H1 (cell line): ENCODE measurements at regions not wholly inside any gene's neighbourhood (a gene's known extent, or its start where the extent isn't known, plus 50 kb on each side); places are given as distances from the start of the nearest gene placed in this dataset.

Experiments
- CTCF ChIA-PET: fragments of 300-600 bp; sonication (Branson Sonifier 250); formaldehyde crosslinking; loops from one replicate; lab custom pipeline; 2021; ENCODE audit not compliant: partially characterized antibody; lab: Charles Lee
- POLR2A ChIA-PET: fragments of 300-600 bp; sonication (Branson Sonifier 250); formaldehyde crosslinking; loops from one replicate; lab custom pipeline; 2021; ENCODE audit warnings: inconsistent platforms; ENCODE audit not compliant: partially characterized antibody; lab: Charles Lee
- DNase-seq, 2 experiments: peaks; one replicate each; pipeline versions ENCODE4 v3.0.0 to v3.0.0-alpha.2; 2010 to 2022; ENCODE audit warnings: low spot score in 2 of 2, low read depth in 1 of 2, mixed read lengths in 1 of 2
- FAIRE-seq: peaks from 2 replicates; lab custom pipeline; 2011; peaks lifted over from hg19 to GRCh38; lab: Jason Lieb, UNC
- H2AFZ ChIP-seq: 2 replicates; pipeline ENCODE4 v1.8.1; 2012; ENCODE audit warnings: low read length, inconsistent platforms
- H2AK5ac ChIP-seq: 2 replicates; pipeline ENCODE4 v1.6.1; 2013; ENCODE audit warnings: low read depth, low read length
- H2BK120ac ChIP-seq: replicated peaks from 2 replicates; pipeline ENCODE3; 2013; ENCODE audit warnings: low read depth, low read length, inconsistent platforms
- H2BK12ac ChIP-seq: 2 replicates; pipeline ENCODE4 v1.6.1; 2013; ENCODE audit warnings: low read depth, low read length
- H2BK15ac ChIP-seq: 2 replicates; pipeline ENCODE4 v1.6.1; 2013; ENCODE audit warnings: low read length
- H2BK20ac ChIP-seq: 2 replicates; pipeline ENCODE4 v1.6.1; 2013; ENCODE audit warnings: low read length
- H2BK5ac ChIP-seq: 2 replicates; pipeline ENCODE4 v1.6.1; 2013; ENCODE audit warnings: low read depth, low read length
- H3K14ac ChIP-seq: 2 replicates; pipeline ENCODE4 v1.6.1; 2013; ENCODE audit warnings: inconsistent platforms; ENCODE audit not compliant: insufficient read length
- H3K18ac ChIP-seq: 2 replicates; pipeline ENCODE4 v1.6.1; 2013; ENCODE audit warnings: low read length; ENCODE audit errors: extremely low read depth
- H3K23ac ChIP-seq: 2 replicates; pipeline ENCODE4 v1.6.1; 2013; ENCODE audit warnings: inconsistent platforms; ENCODE audit not compliant: insufficient read length
- H3K23me2 ChIP-seq: 2 replicates; pipeline ENCODE4 v1.6.1; 2013; ENCODE audit warnings: low read depth, low read length
- H3K27ac ChIP-seq: 2 replicates; pipeline ENCODE4 v1.6.1; 2011; ENCODE audit warnings: low read depth, low read length, inconsistent platforms
- H3K27me3 ChIP-seq, 4 experiments: replicated peaks in 1 of 4; 1 replicate in 1 of 4; 2 replicates in 3 of 4; pipeline versions ENCODE4 v1.6.1 to v1.8.1; 2011 to 2013; ENCODE audit warnings: low read length in 3 of 4, mild to moderate bottlenecking in 3 of 4, inconsistent platforms in 2 of 4, mixed read lengths in 2 of 4, moderate library complexity in 1 of 4; ENCODE audit not compliant: control insufficient read depth in 3 of 4, insufficient read depth in 3 of 4; ENCODE audit errors: extremely low read depth in 1 of 4
- H3K36me3 ChIP-seq, 4 experiments: 2 replicates each; pipeline versions ENCODE4 v1.6.1 to v1.8.1; 2011 to 2013; ENCODE audit warnings: mild to moderate bottlenecking in 4 of 4, low read length in 3 of 4, moderate library complexity in 2 of 4, control low read depth in 1 of 4, inconsistent platforms in 1 of 4; ENCODE audit not compliant: insufficient read depth in 4 of 4, control insufficient read depth in 2 of 4
- H3K4ac ChIP-seq: replicated peaks from 2 replicates; pipeline ENCODE3; 2013; ENCODE audit warnings: low read length, low read depth, mixed read lengths, inconsistent platforms; ENCODE audit not compliant: insufficient read length
- H3K4me1 ChIP-seq, 4 experiments: replicated peaks in 1 of 4; 1 replicate in 1 of 4; 2 replicates in 3 of 4; pipeline versions ENCODE4 v1.6.1 to v1.8.1; 2011 to 2013; ENCODE audit warnings: low read length in 3 of 4, inconsistent platforms in 2 of 4, mixed read lengths in 1 of 4; ENCODE audit not compliant: insufficient read depth in 4 of 4, control insufficient read depth in 3 of 4
- H3K4me2 ChIP-seq, 2 experiments: 2 replicates each; pipeline versions ENCODE4 v1.6.1 to v1.8.1; 2011 to 2013; ENCODE audit warnings: low read depth in 2 of 2, low read length in 2 of 2, control low read depth in 1 of 2, inconsistent platforms in 1 of 2, mild to moderate bottlenecking in 1 of 2; ENCODE audit not compliant: insufficient read depth in 1 of 2
- H3K4me3 ChIP-seq, 4 experiments: fragments of 200-600, 300-600 bp in 1 of 4; sonication (generic), shearing (Covaris generic), sonication (Bioruptor Twin) in 1 of 4; 2 replicates each; pipeline versions ENCODE4 v1.5.1 to v1.8.1; 2011 to 2016; ENCODE audit warnings: low read length in 4 of 4, low read depth in 3 of 4, control low read depth in 2 of 4, inconsistent platforms in 2 of 4, mild to moderate bottlenecking in 2 of 4, mixed read lengths in 1 of 4, moderate library complexity in 1 of 4; ENCODE audit not compliant: insufficient read depth in 2 of 4; ENCODE audit errors: extremely low read depth in 1 of 4
- H3K56ac ChIP-seq: replicated peaks from 2 replicates; pipeline ENCODE3; 2013; ENCODE audit warnings: low read depth, mild to moderate bottlenecking, mixed read lengths, low read length, inconsistent platforms; ENCODE audit not compliant: insufficient read length
- H3K79me1 ChIP-seq: 2 replicates; pipeline ENCODE4 v1.6.1; 2013; ENCODE audit warnings: low read depth, low read length, control low read depth
- H3K79me2 ChIP-seq, 2 experiments: 2 replicates each; pipeline versions ENCODE4 v1.6.1 to v1.8.1; 2012 to 2013; ENCODE audit warnings: low read length in 2 of 2, mild to moderate bottlenecking in 2 of 2, inconsistent platforms in 1 of 2; ENCODE audit not compliant: insufficient read depth in 2 of 2, control insufficient read depth in 1 of 2
- H3K9ac ChIP-seq, 4 experiments: replicated peaks in 1 of 4; 1 replicate in 1 of 4; 2 replicates in 3 of 4; pipeline versions ENCODE4 v1.6.1 to v1.8.1; 2011 to 2013; ENCODE audit warnings: low read depth in 3 of 4, low read length in 3 of 4, control low read depth in 2 of 4, mild to moderate bottlenecking in 2 of 4, moderate library complexity in 2 of 4, inconsistent platforms in 1 of 4; ENCODE audit errors: extremely low read depth in 1 of 4
- H3K9me3 ChIP-seq, 2 experiments: 2 replicates each; pipeline versions ENCODE4 v1.6.1 to v1.8.1; 2012 to 2013; ENCODE audit warnings: mild to moderate bottlenecking in 2 of 2, moderate library complexity in 2 of 2, control low read depth in 1 of 2, inconsistent platforms in 1 of 2, low read depth in 1 of 2, low read length in 1 of 2, mixed read lengths in 1 of 2; ENCODE audit not compliant: insufficient read depth in 2 of 2
- H4K20me1 ChIP-seq, 2 experiments: replicated peaks in 1 of 2; 2 replicates each; pipeline versions ENCODE3 to v1.8.1; 2011 to 2013; ENCODE audit warnings: inconsistent platforms in 2 of 2, low read length in 2 of 2, mild to moderate bottlenecking in 1 of 2; ENCODE audit not compliant: insufficient read depth in 2 of 2, control insufficient read depth in 1 of 2
- H4K5ac ChIP-seq: 2 replicates; pipeline ENCODE4 v1.6.1; 2013; ENCODE audit warnings: low read length, low read depth, mixed read lengths, inconsistent platforms; ENCODE audit not compliant: insufficient read length
- H4K8ac ChIP-seq: 2 replicates; pipeline ENCODE4 v1.8.0; 2013; ENCODE audit warnings: mild to moderate bottlenecking, moderate library complexity, low read length, inconsistent platforms; ENCODE audit not compliant: insufficient read depth; ENCODE audit errors: extremely low read depth
- H4K91ac ChIP-seq: replicated peaks from 2 replicates; pipeline ENCODE3; 2013; ENCODE audit warnings: low read length, mixed read lengths, inconsistent platforms; ENCODE audit not compliant: insufficient read length
- ASH2L ChIP-seq: fragments of 200-600, 300-600 bp; sonication (generic); IDR thresholded peaks from one replicate; pipeline ENCODE4 v1.7.1; 2017; ENCODE audit warnings: low read length
- BACH1 ChIP-seq: IDR thresholded peaks from 2 replicates; pipeline ENCODE4 v1.6.1; 2012; ENCODE audit warnings: low read length, improper control_type of control experiment
- BCL11A ChIP-seq, 2 experiments: IDR thresholded peaks; one replicate each; pipeline ENCODE4 v1.6.1; 2011; ENCODE audit warnings: low read depth in 2 of 2, low read length in 2 of 2, mild to moderate bottlenecking in 2 of 2
- CHD1 ChIP-seq: IDR thresholded peaks from 2 replicates; pipeline ENCODE4 v1.6.1; 2012; ENCODE audit warnings: low read depth, low read length, improper control_type of control experiment
- CHD2 ChIP-seq: IDR thresholded peaks from 2 replicates; pipeline ENCODE4 v1.6.1; 2012; ENCODE audit warnings: low read length, improper control_type of control experiment
- E2F6 ChIP-seq: IDR thresholded peaks from 2 replicates; pipeline ENCODE4 v1.6.1; 2012; ENCODE audit warnings: inconsistent platforms
- NANOG ChIP-seq: IDR thresholded peaks from 2 replicates; pipeline ENCODE4 v1.6.1; 2011; ENCODE audit warnings: low read length, low read depth, mild to moderate bottlenecking, inconsistent platforms; ENCODE audit not compliant: insufficient read depth, poor library complexity, severe bottlenecking
- POLR2AphosphoS5 ChIP-seq: IDR thresholded peaks from 2 replicates; pipeline ENCODE4 v1.6.1; 2011; ENCODE audit warnings: low read depth, low read length
- RBBP5 ChIP-seq: IDR thresholded peaks from 2 replicates; pipeline ENCODE4 v1.7.1; 2012; ENCODE audit warnings: low read depth, mild to moderate bottlenecking, inconsistent platforms, low read length, moderate library complexity, borderline replicate concordance
- SIRT6 ChIP-seq: IDR thresholded peaks from one replicate; pipeline ENCODE4 v1.7.1; 2012; ENCODE audit warnings: low read length, inconsistent platforms
- SRF ChIP-seq: IDR thresholded peaks from 2 replicates; pipeline ENCODE4 v1.6.1; 2011; ENCODE audit warnings: mild to moderate bottlenecking, low read depth, low read length, moderate library complexity
- TBP ChIP-seq: IDR thresholded peaks from 2 replicates; pipeline ENCODE4 v1.6.1; 2011; ENCODE audit warnings: low read depth, low read length, improper control_type of control experiment
- WGBS, 2 experiments: shearing (Covaris generic) in 1 of 2; methylation state at CpG; one replicate each; pipeline versions ENCODE4 v1.1.6 to v1.1.7; 2013 to 2015; ENCODE audit warnings: low lambda C conversion rate in 2 of 2, mixed read lengths in 2 of 2, inconsistent platforms in 1 of 2, low coverage in 1 of 2, missing lambda C conversion rate in 1 of 2; ENCODE audit not compliant: insufficient replicate concordance in 2 of 2, insufficient coverage in 1 of 2, insufficient read length in 1 of 2; ENCODE audit errors: extremely low coverage in 1 of 2, missing lambda C conversion rate in 1 of 2; 5-methylcytosine and 5-hydroxymethylcytosine counted together

GRCh38 chr15:79157631-79158592 is 67.3 kb upstream of the RASGRF1 start:
- Histone ChIP-seq H4K20me1 (no peaks in the 10 kb centered on the region), H3K4ac (no peak overlapping the region), H2BK120ac (no peak overlapping the region), H3K27me3 (peaks cover 0 to 3% (median 1%) of the 10 kb centered on the region in 4 experiments; a peak in 2 of 7 replicates), H4K91ac (no peak overlapping the region), H4K8ac (peak overlapping the region; percentile 52; the same call in 1 of the 2 replicates), H2BK15ac (no peak overlapping the region), H2AFZ (no peak overlapping the region), H3K79me2 (no peaks in the 10 kb centered on the region), H2AK5ac (no peak overlapping the region), H3K18ac (no peak overlapping the region), H2BK5ac (no peak overlapping the region), H2BK20ac (no peak overlapping the region), H3K4me2 (no peak overlapping the region), H3K56ac (no peak overlapping the region), H4K5ac (no peak overlapping the region), H3K36me3 (no peaks in the 10 kb centered on the region), H3K9ac (no peak overlapping the region), H2BK12ac (no peak overlapping the region), H3K4me3 (no peak overlapping the region), H3K23ac (no peak overlapping the region), H3K9me3 (no peaks in the 10 kb centered on the region), H3K4me1 (peaks cover 0 to 8% (median 2%) of the 10 kb centered on the region in 4 experiments; a peak in 1 of 7 replicates), H3K14ac (no peak overlapping the region), H3K23me2 (no peaks in the 10 kb centered on the region), H3K27ac (no peak overlapping the region), H3K79me1 (no peaks in the 10 kb centered on the region)
- no peak for FAIRE-seq
- DNase-seq = no peak
- 90% methylated on average over 13 of the region's 13 CpGs; no CpG with 5 or more reads in 1 of the 2 experiments for WGBS, 2 experiments
- CTCF ChIA-PET = interaction anchor here (0.6 to 4.9 kb wide), 16 partner anchors 10 to 222 kb away, joined by 3 to 36 read pairs (median 4); no protein-coding TSS in a partner anchor
- POLR2A ChIA-PET = interaction anchor here (1.7 kb wide), 1 partner anchor 11 kb away, joined by 5 read pairs; no protein-coding TSS in a partner anchor
- no peak for TF ChIP-seq RBBP5
- no peak for TF ChIP-seq SIRT6
- no peak for TF ChIP-seq E2F6
- TF ChIP-seq BACH1 = no peak
- no peak for TF ChIP-seq CHD1
- TF ChIP-seq CHD2 = no peak
- TF ChIP-seq NANOG = no peak
- no peak for TF ChIP-seq BCL11A (IDR thresholded peaks at IDR 0.05; ENCODE audit: low read depth in 2 of 2, low read length in 2 of 2)
- TF ChIP-seq POLR2AphosphoS5 = no peak
- TF ChIP-seq TBP = no peak
- no peak for TF ChIP-seq ASH2L
- no peak for TF ChIP-seq SRF
